Right lobe of liver (tissue), 4 donors: ENCODE measurements at regions not wholly inside any gene's neighbourhood (a gene's known extent, or its start where the extent isn't known, plus 50 kb on each side); places are given as distances from the start of the nearest gene placed in this dataset.

Source experiments
- CTCF ChIP-seq, 4 donors: fragments of 200-600 bp in 3 of 4; fragments of 450-650 bp in 1 of 4; IDR thresholded peaks; one replicate each; pipeline versions ENCODE4 v1.5.1 to v1.8.0; 2016 to 2022; ENCODE audit warnings: antibody characterized with exemption in 4 of 4, mild to moderate bottlenecking in 2 of 4
- POLR2A ChIP-seq: fragments of 450-650 bp; IDR thresholded peaks from one replicate; pipeline ENCODE4 v1.6.1; 2017; ENCODE audit warnings: antibody characterized with exemption, mild to moderate bottlenecking
- donor health status: DM: no; HTN: no; CAD: no.
- donor health status: DM: no; HTN: no; CAD: no.
- donor health status: DM: no; HTN: yes; CAD: no.

GRCh38 chr12:45629292-45629691, 100.2 kb upstream of the ARID2 start:
- TF ChIP-seq CTCF (IDR thresholded peaks at IDR 0.05), result no peak
- TF ChIP-seq POLR2A, result no peak
